Stimulated activated naive CD4-positive, alpha-beta T cell treated with Interleukin-2 at 50 U/mL for 16 hours (primary cell): ENCODE measurements at regions not wholly inside any gene's neighbourhood (a gene's known extent, or its start where the extent isn't known, plus 50 kb on each side); places are given as distances from the start of the nearest gene placed in this dataset.
A peak's percentile ranks its signal among the peaks of the same experiment; 100 is the strongest.

Source experiments
- DNase-seq: peaks from one replicate; lab custom pipeline; 2025; lab: John Stamatoyannopoulos, UW

DNA sequence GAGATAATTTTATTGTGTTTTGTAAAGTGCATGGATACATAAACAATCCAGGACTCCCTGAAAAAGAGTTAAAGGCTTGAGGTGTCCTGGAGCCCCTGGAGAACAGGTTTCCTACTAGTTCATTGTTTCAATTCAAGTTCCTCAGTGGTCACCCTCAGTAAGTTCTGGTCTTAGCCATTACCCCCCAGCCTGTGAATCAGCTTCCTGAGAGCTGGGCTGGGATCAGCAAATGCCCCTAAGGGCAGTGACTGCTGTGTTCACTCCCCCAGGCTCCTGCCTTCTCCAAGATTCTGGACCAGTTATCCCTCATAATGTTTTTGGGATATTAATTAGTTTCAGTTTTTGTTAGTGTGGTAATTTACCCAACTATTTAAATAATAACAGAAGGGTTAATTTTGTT lies 151.6 kb upstream of the PRSS58 start:
- no peak for DNase-seq

DNA sequence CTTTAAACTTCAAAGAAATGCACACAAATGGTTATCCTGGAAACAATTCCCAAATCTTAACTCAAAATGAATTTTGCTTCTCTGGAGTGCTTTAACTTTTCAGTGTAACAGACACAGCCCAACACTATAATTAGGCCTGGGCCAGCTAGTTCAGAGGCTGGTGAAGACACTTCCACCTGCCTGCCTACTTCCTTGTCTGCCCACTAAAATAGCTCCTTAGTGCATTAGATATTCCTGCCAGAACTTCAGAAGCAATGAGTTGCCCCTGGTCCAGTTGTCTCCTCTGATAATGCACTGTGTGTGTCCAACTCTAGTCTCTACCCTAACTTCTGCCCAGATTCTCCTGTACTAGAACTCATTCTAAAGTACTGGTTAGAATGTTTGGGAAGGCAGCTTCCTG lies 150.9 kb upstream of the PRSS58 start:
- DNase-seq: no peak

DNA sequence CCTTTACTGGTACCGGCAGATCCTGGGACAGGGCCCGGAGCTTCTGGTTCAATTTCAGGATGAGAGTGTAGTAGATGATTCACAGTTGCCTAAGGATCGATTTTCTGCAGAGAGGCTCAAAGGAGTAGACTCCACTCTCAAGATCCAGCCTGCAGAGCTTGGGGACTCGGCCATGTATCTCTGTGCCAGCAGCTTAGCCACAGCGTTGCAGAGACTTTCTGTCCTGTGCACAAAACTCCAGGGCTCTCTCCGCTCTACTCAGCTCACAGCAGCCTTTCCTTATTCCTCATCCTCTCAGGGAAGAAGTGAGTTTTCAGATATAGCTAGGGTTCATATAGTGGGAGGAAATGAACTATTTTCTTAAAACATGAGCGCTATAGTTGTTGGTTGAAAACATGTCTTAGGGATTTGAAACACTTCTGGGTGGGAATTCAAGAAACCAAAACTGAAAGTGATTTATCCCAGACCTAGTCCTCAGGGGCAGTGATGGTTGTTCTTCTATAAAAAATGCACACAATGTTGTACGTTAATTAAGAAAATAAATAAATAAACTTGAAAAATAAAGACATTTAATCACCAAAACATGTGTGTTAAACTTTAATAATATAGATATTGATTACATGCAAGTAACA lies 150.2 kb upstream of the PRSS58 start:
- no peak for DNase-seq

DNA sequence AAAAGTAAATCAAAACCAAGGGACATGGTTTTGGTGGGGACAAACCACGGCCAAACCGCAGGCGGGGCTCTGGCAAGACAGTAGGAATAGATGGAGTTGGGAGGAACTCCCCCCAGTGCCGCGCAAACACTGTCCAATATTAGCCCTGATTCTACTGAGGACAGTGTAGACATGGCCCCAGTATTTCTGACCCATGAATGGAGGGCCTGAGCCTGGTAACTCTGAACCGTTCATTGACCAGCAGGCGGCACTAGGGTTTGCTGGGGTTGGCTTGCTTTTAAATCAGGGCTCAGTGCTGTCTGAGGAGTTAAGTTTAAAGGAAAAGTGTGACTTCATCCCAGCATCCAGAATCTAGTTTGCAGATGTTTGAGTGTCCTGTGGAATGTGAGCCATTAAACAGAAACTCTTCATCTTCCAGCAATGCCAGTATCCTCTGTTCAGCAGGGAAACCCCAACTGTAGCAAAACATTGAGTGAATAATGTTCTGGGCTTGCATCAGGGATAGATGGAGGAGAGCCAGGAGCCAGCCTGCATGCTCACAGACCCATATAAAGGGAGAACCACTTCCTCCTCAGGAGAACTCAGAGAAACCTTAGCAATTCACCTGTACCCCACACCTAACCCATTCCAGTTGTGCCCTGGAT lies 147.4 kb upstream of the PRSS58 start:
- no peak for DNase-seq

DNA sequence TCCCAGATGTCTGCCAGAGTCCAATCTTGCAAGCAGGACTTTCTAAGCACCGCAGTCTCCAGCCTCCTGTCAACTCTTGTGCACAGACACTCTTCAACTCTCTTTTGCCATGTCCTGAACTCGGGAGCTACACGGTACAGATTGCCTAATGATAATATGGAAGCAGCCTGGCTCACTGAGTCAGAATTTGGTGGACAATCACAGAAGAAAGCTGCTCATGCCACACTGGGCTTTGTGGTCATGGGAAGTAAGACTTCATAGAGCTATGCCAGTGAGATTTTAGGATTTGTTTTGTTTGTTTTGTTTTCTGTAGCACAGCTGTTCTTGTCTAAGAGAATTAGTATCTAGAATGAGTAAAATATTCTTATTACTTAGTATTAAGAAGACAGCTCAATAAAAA lies 144.1 kb upstream of the PRSS58 start:
- DNase-seq: no peak

DNA sequence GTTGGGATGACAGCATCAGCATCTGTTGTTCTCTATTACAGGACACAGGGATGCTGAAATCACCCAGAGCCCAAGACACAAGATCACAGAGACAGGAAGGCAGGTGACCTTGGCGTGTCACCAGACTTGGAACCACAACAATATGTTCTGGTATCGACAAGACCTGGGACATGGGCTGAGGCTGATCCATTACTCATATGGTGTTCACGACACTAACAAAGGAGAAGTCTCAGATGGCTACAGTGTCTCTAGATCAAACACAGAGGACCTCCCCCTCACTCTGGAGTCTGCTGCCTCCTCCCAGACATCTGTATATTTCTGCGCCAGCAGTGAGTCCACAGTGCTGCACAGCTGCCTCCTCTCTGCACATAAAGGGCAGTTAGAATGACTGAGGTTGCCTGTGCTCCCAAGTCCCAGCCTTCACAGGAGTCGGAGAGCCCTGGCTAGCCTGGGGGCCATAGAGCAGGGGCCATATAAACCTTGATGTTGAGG lies 142.2 kb upstream of the PRSS58 start:
- no peak for DNase-seq

DNA sequence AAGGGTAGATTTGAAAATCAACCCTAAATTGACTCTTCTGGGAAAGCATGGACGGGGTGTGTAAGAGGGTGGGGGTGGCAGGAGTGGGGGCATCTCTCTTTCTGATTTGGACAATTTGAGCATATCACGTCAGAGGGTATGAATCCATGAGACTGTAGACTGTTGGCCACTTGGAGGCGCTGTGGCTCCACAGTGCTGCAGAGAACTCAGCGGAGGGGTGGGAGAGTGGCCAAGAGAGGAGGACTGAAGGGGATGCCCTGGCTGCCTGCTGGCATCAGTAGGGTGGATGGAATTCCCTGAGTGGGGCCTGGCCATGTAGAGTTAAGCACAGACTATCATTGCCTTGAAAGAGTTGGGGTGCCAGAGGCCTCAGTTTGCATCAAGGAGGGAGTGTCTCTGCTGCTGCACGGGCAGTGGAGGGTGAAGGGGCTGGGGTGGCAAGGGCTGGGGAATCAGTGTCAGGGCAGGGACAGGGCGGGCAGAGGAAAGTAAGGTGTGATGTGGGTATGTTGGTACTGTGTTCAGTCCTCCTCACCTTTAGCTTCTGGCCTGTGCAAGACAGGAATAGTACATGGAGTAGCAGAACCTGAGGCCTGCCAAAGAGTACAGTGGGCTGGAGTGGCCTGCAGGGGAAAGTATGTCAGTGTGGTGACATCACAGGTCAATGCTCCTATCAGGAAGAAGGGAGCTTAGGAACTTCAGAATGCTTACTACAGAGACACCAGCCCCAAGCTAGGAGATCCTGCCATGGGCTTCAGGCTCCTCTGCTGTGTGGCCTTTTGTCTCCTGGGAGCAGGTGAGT lies 133.5 kb upstream of the PRSS58 start:
- DNase-seq: peak; percentile 11

DNA sequence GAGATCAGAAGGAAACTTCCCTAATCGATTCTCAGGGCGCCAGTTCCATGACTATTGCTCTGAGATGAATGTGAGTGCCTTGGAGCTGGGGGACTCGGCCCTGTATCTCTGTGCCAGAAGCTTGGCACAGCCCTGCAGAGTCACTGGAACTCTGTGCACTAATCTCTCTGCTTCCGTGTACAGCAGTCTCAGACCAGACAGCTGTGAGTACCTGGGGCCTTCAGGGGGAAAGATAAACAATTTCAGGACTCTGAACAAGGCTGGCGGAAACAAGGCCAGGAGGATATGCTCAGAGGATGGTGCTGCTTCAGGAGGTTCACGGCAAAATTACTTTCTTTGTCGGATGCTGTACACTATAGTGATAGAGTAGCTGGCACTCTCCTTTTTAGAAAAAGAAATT lies 131.7 kb upstream of the PRSS58 start:
- no peak for DNase-seq

DNA sequence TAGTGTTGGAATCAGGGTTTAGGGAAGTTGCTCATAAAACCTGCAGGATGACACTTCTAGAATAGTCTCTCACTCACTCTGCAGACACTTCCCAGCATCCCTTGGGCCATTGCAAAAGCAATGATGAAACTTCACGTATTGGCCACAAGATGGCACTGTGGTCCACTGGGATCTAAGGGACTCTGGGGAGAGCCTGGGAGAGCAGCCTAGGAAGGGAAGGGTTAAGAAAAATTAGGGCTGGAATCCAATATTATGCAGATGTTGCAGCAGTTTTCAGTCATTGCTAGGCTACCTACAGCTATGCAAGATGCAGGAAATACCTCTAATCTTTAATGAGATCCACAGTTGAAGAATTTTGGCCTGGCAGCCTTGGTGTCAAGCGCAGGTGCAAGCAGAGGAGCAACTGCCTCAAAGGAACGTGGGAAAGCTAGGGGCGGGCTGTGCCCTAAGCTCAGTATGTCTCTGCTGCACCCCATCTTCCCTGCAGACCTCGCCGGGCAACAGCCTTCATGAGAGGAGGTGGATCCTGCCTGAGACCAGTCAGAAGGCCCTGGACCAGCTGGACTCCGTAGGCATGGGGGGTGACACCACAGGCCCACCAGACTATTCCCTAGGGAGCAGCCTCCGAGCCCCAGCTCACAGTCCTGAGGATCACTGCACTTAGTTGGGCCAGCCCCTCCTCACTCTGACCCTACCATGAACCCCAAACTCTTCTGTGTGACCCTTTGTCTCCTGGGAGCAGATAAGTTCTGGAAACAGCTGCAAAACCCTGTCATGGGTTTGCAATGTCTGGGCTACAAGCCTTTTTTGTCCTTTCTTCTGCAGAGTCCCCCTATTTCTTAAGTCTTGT lies 127.9 kb upstream of the PRSS58 start:
- DNase-seq: no peak

DNA sequence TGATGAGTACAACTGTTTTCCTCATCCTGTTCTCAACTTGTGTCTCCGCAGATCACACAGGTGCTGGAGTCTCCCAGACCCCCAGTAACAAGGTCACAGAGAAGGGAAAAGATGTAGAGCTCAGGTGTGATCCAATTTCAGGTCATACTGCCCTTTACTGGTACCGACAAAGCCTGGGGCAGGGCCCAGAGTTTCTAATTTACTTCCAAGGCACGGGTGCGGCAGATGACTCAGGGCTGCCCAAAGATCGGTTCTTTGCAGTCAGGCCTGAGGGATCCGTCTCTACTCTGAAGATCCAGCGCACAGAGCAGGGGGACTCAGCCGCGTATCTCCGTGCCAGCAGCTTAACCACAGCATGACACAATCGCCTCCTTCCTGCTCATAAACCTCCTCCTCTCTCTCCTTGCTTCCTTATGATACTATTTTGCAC lies 126.7 kb upstream of the PRSS58 start:
- peak; percentile 18 for DNase-seq

DNA sequence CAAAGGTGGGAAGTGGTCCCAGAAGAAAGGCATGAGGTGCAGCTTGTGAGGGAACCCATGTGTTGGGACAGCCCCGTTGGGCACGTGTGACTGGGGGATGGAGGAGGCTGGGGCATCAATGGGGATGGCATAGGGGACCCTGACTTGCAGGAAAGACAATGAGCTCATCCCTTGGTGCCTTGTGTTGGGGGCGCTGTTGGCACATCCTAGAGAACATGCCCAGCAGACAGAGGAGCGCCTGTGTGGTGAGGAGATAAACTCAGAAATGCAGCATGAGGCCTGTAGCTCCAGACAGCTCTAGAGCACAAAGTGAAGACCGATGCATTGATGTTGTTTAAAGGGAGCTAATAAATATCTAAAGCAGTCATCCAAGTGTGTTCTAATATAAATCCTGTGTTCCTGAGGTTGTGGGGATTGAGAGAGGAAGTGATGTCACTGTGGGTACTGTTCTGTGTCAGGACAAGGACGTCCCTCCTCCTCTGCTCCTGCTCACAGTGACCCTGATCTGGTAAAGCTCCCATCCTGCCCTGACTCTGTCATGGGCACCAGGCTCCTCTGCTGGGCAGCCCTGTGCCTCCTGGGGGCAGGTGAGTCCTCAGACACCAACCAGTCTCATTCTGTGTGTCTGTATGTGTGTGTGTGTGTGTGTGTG lies 126.1 kb upstream of the PRSS58 start:
- no peak for DNase-seq

DNA sequence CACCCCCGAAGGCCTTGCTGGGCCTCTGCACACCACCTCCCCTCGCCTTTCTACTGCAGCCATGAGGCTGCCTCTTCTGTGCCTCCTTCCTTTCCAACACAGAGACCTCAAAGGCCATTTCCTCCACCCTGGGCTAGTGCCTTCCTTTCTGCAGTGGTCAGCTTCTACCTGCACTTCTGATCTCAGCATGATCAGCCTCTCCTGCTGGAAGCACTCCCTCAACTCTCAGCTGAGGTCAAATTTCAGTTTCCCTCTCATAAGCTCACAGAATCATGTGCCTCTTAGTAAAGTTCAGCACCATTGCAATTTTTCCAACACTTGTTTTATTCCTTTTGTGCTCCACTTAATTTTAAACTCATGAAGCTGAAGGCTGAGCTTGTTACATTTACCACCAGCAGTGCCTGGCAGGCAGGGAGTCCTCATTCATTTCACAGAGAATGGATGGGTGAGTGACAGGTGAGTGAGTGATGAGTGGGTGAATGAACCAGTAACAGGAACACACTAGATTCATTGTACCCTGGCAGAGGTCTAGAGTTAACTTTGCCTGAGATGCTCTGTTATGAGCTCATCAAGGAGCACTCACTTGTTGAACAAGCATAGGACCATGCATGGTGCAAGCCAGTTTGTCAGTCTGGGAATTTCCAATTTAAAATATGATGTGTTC lies 124.0 kb upstream of the PRSS58 start:
- DNase-seq: no peak

DNA sequence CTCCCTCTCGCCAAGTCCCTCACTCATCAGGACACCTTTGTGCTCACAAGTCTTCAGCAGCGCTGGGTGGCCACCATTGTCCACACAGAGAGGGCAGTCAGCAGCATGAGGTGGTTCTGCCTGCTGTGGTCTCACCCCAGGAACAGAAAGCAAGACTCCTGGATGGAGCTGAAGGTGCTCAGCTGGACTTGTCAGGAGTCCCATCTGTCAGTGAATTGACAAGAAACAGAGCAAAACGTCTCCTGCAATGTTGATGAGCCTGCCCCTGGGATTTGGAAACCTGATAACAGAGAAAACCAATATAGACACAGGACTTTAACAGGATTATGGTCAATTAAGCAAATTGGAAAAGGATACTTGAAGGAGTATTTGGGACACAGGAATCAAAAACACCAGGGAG lies 122.2 kb upstream of the PRSS58 start:
- DNase-seq: no peak

DNA sequence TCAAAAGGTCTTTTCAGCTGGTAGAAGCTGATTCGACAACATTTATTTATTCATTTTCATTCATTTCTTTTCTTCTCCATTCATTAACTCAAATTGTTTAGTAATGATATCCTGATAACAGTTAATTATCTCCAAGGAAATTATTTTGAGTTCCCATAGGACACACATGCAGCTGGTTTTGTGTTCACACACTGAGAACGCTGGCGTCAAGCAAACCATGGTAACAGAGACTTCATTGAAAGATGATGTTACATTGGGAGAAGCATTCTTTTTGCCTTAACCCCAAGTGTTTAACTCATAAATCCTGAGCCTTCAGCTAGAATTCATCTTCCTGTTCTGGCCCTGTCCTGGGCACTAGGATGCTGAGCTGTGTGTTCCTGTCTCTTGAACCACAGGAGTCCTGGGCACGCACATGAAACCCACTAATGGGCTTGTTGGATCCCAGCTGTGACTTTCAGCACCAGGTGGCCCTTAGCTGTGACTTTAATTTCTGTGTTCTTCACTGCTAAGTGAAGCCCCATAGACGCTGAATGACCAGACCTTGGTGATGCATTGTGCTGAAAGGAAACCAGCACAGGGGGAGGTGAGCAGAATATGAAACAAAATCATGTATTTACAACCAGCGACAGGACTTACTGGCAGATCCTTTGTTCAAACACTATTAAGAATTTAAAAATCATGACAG lies 121.5 kb upstream of the PRSS58 start:
- DNase-seq: no peak

DNA sequence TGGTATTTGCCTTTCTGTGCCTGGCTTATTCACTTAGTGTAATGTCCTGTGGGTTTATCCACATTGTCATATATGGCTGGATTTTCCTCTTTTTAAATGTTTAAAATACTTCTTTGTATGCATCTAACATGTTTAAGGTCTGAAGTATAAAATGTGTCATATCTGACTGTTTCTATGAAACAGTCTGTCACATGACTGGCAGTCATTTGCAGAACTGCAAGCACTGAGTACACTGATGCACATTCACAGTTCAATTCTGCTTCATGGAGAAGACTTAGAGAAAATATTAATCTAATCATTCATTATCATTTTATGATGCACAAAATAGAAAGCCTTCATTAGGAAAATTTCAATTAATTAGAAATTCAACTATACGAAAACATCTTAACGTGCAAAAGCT lies 119.7 kb upstream of the PRSS58 start:
- no peak for DNase-seq

DNA sequence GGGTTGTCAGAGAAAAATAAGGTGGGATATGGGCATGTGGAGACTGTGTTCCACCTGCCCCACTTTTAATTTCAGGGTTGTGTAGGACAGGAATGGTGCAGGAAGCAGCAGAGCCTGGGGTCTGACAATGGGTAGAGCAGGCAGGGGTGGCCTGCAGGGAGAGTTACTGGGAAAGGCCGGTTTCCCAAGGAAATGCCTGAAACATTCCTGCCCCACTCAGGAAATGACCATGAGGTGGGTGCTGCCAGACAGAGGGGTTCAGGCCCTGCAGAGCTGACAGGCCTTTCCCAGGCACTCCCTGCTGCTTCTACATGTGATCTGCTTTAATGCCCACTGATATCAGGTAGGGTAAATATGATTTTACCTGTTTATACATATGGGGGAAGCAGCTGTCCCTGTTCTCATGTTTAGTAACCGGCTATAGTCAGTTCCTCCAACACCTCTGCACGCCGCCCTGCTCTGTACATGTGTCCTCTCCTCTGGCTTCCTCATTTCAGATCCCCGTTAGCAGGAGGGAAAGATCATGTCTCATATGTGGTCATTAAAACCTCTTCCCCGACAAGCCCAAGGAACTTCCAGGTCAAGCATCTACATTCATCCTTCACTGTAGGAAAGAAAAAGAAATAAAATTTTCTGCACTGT lies 118.6 kb upstream of the PRSS58 start:
- no peak for DNase-seq

DNA sequence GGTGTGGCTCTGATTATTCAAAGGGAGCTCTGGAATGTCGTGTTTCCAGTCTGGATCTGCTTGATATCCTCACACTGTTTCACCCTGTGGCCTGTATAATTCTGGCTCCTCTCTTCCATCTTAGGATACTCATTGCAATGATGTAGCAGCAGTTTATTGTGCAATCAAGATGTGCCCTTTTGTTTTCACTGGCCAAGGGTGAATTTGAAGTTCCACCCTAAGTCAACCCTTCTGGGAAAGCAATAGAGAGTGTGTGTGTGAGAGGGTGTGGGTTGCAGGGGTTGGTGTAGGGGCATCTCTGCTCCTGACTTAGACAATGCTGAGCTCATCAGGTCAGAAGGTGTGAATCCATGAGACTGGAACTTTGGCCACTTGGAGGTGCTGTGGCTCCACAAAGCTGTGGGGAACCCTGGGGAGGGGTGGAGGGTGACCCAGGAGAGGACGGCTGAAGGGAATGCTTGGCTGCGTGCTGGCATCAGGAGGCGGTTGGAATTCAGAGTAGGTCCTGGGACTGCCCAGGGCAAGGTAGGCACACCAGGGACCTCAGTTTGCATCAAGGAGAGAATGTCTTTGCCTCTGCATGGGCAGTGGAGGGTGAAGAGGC lies 118.0 kb upstream of the PRSS58 start:
- no peak for DNase-seq

DNA sequence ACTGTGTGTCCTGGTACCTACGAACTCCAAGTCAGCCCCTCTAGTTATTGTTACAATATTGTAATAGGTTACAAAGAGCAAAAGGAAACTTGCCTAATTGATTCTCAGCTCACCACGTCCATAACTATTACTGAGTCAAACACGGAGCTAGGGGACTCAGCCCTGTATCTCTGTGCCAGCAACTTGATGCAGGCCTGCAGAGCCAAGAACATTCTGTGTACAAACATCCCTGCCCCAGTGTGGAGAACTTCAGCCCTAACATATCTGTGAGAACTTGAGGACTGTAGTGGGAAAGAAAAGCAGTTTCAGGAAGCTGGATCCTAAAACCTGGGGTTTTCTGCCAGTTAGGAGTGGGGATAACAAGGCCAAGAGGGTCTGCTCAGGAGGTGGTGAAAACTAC lies 114.9 kb upstream of the PRSS58 start:
- DNase-seq: no peak

DNA sequence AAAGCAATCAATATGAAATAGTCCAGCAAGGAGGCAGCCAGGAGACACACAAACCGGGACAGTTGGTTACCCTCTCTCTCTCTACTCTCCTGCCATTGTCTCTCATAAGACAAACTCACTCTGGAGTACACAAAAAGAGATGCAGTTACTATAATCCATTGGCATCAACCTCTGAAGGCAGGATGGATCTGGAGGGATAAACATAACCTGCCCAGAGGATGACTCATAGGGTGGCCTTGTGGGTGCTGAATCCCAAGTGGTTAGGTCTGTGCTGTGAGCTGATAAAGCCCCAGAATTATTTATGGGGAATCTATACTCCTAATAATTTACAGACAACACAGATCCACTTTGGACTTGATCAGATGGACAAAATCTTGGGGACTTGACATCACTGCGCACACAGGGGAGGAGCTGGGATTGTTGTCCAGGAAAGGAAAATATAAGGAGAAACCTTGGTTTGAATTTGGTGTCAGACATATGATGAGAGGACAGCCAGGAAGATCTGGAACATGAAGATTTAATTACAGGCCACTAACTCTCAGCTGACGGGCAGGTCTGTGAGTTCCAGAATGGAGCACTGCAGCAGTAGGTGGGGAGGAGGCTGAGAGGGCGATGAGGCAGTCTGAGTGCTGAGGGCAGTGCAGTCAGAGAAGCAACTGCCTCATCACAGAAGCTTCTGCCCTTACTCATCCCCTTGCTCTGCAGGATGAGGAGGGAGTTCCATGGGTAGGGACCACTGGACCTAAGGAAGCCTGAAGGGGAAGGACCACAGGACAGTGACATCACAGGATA lies 113.9 kb upstream of the PRSS58 start:
- DNase-seq: no peak
